ENCODE measurements at regions not wholly inside any gene's neighbourhood (a gene's known extent, or its start where the extent isn't known, plus 50 kb on each side); places are given as distances from the start of the nearest gene placed in this dataset.

DNA sequence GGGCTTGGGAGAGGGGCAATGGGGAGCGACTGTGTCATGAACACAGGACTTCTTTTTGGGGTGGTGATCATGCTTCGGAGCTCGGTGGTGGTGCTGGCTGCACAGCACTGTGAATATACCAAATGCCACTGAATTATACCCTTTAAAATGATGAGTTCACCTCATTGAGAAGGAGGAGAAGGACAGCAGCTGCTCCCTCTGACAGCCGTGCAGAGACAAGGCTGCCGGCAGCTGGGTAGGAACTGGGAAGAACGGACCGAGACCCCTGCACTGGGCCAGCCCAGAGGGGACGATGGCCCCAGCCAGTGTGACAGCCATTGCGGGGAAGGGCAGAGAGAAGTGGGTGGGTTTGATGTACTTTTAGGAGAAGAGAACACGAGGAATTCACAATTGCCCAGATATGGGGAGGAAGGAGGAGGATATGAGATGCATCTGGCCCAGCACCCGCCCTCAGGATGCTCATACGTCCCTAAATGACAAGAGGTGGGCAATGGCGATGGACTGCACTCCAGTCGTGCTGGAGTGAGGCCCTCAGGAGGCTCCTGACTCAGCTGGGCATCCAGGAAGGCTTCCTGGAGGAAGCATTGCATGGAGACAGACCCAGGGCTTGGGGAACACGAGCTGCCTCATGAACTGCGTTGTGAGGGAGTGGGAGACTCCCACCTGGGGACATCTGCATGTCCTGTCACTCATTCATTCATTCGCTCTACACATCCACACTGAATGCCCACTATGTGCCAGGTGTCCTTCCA, 64.3 kb upstream of the C14orf180 start:
- no peak for ATAC-seq (ENCODE audit: poor library complexity)
- DNase-seq: no peak
- Mint-ChIP-seq H3K9me3 (no peaks in the 10 kb centered on the region), H3K4me1 (ENCODE audit: low read depth) (no peaks in the 10 kb centered on the region), H3K4me3 (no peak overlapping the region), H3K27me3 (peaks cover 6% of the 10 kb centered on the region), H3K36me3 (ENCODE audit: low read depth) (no peaks in the 10 kb centered on the region), H3K27ac (no peak overlapping the region)
- no peaks in the 10 kb centered on the region for H3K4me1 ChIP-seq (ENCODE audit: insufficient read depth, low read length)
- H3K9me3 ChIP-seq (ENCODE audit: control insufficient read depth in 1 of 2, insufficient read depth in 1 of 2, low read length in 2 of 2): peaks cover 0 to 21% of the 10 kb centered on the region in 2 experiments
- no peaks in the 10 kb centered on the region for H3K27me3 ChIP-seq (ENCODE audit: control insufficient read depth in 1 of 2, insufficient read depth in 2 of 2, low read length in 2 of 2)
- TF ChIP-seq CTCF (IDR thresholded peaks at IDR 0.05): no peak
- no peaks in the 10 kb centered on the region for H3K36me3 ChIP-seq (ENCODE audit: insufficient read depth, low read length)
- ChIA-PET POLR2A (no interaction called here), CTCF (interaction anchor here (0.7 kb wide), 1 partner anchor 406 kb away, joined by 3 read pairs; no protein-coding TSS in a partner anchor)
- no peak overlapping the region for H3K27ac ChIP-seq (ENCODE audit: low read depth in 1 of 2, low read length in 2 of 2)
- no peak overlapping the region for H3K4me3 ChIP-seq (ENCODE audit: low read length)
- intact Hi-C loops (cut with DNase I, micrococcal nuclease): no loop called here

DNA sequence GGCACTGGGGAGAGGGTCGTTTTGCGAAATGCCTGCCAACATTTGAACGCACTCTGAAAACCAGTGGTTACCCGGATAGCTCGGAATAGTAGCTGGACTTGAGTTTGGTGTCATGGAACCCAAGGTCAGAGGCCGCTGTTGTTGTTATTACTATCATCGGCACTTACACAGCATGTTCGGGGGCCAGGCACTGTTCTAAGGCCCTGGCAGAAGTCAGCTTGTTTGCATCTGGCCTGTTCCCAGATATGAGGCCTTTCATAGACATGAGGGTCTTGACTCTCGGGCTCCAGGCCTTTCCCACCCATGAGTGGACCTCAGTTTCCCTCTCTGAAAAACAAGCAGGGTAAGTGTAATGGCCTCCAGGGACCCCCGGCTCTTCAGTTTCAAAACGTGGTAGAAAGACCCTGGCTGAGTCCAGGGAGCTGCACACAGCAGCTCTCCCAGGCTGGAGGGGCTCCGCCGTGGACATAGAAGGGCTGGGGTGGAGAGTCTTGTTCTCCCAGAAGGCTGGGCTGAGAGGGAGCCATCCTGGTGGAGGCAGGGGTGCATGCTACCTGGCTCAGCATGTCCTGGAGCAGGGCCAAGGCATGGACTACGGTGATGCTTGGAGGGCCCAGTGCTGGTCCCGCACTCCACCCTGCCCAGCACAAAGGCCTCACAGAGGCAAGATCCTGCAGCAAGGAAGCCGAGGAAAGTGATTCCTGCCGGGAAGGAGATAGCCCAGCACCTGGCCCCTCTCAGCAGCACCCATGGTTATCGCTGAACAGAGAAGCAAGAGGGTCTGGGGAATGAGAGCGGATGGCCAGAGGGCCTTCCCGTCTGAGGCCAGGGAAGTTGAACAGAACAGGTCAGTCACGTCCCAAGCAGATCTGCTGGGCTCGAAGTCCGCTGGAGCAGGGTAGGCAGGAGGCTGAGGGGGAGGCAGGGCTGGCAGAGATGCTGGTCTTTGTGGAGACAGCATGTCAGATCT, 63.5 kb upstream of the C14orf180 start:
- Histone ChIP-seq H3K36me3 (ENCODE audit: insufficient read depth, low read length) (no peaks in the 10 kb centered on the region), H3K4me1 (ENCODE audit: insufficient read depth, low read length) (no peaks in the 10 kb centered on the region), H3K9me3 (ENCODE audit: control insufficient read depth in 1 of 2, insufficient read depth in 1 of 2, low read length in 2 of 2) (peaks cover 0 to 21% of the 10 kb centered on the region in 2 experiments), H3K27me3 (ENCODE audit: control insufficient read depth in 1 of 2, insufficient read depth in 2 of 2, low read length in 2 of 2) (no peaks in the 10 kb centered on the region), H3K4me3 (ENCODE audit: low read length) (no peak overlapping the region), H3K27ac (ENCODE audit: low read depth in 1 of 2, low read length in 2 of 2) (no peak overlapping the region)
- Mint-ChIP-seq H3K27me3 (peaks cover 6% of the 10 kb centered on the region), H3K36me3 (ENCODE audit: low read depth) (no peaks in the 10 kb centered on the region), H3K9me3 (no peaks in the 10 kb centered on the region), H3K4me3 (no peak overlapping the region), H3K27ac (no peak overlapping the region), H3K4me1 (ENCODE audit: low read depth) (no peaks in the 10 kb centered on the region)
- no peak for TF ChIP-seq CTCF (IDR thresholded peaks at IDR 0.05)
- ChIA-PET CTCF (no interaction called here), POLR2A (no interaction called here)
- ATAC-seq (ENCODE audit: poor library complexity) (no peak), DNase-seq (no peak)
- intact Hi-C loops (cut with DNase I, micrococcal nuclease): no loop called here

- CTCF ChIA-PET: no interaction called here
- no peak for ATAC-seq (ENCODE audit: poor library complexity)
These were observed 62.7 kb upstream of the C14orf180 start for GRCh38 chr14:104516906-104517305.

More at GRCh38 chr14:104516906-104517305, 62.7 kb upstream of the C14orf180 start:
- TF ChIP-seq CTCF (IDR thresholded peaks at IDR 0.05): no peak
- Histone ChIP-seq H3K9me3 (ENCODE audit: control insufficient read depth in 1 of 2, insufficient read depth in 1 of 2, low read length in 2 of 2) (peaks cover 0 to 21% of the 10 kb centered on the region in 2 experiments), H3K4me3 (ENCODE audit: low read length) (no peak overlapping the region), H3K36me3 (ENCODE audit: insufficient read depth, low read length) (no peaks in the 10 kb centered on the region), H3K27me3 (ENCODE audit: control insufficient read depth in 1 of 2, insufficient read depth in 2 of 2, low read length in 2 of 2) (no peaks in the 10 kb centered on the region), H3K4me1 (ENCODE audit: insufficient read depth, low read length) (no peaks in the 10 kb centered on the region), H3K27ac (ENCODE audit: low read depth in 1 of 2, low read length in 2 of 2) (no peak overlapping the region)
- no peak overlapping the region for H3K27ac Mint-ChIP-seq
- DNase-seq: no peak
- intact Hi-C loops (cut with DNase I, micrococcal nuclease): no loop called here
- no peaks in the 10 kb centered on the region for H3K36me3 Mint-ChIP-seq (ENCODE audit: low read depth)
- no peaks in the 10 kb centered on the region for H3K4me1 Mint-ChIP-seq (ENCODE audit: low read depth)
- H3K27me3 Mint-ChIP-seq: peaks cover 6% of the 10 kb centered on the region
- H3K9me3 Mint-ChIP-seq: no peaks in the 10 kb centered on the region
- no peak overlapping the region for H3K4me3 Mint-ChIP-seq
- POLR2A ChIA-PET: no interaction called here
